HEK293 (cell line): ENCODE measurements at regions not wholly inside any gene's neighbourhood (a gene's known extent, or its start where the extent isn't known, plus 50 kb on each side); places are given as distances from the start of the nearest gene placed in this dataset.

Source experiments
- CTCF ChIA-PET: fragments of 350-600 bp; formaldehyde crosslinking; extraction: SDS; loops from one replicate; lab custom pipeline; 2021; ENCODE audit warnings: antibody characterized with exemption; lab: Yijun Ruan, JAX
- POLR2A ChIA-PET: fragments of 300-600 bp; formaldehyde crosslinking; extraction: SDS; loops from one replicate; lab custom pipeline; 2020; ENCODE audit warnings: antibody characterized with exemption, inconsistent platforms; lab: Yijun Ruan, JAX
- H3K27ac ChIP-seq: fragments of 200-500 bp; sonication (Bioruptor generic); 2 replicates; pipeline ENCODE4 v1.5.1; 2014; ENCODE audit warnings: low read depth, low read length, control low read depth, inconsistent platforms; ENCODE audit errors: extremely low read depth
- H3K36me3 ChIP-seq, 2 experiments: fragments of 200-500 bp in 1 of 2; sonication (Bioruptor generic) in 1 of 2; 1 replicate in 1 of 2; 2 replicates in 1 of 2; pipeline ENCODE4 v1.5.1; 2014 to 2017; ENCODE audit warnings: inconsistent platforms in 2 of 2, low read length in 2 of 2; ENCODE audit not compliant: control insufficient read depth in 2 of 2, insufficient read depth in 1 of 2
- H3K4me1 ChIP-seq: fragments of 200-500 bp; sonication (Bioruptor generic); 2 replicates; pipeline ENCODE4 v1.5.1; 2014; ENCODE audit warnings: mild to moderate bottlenecking, low read length, inconsistent platforms; ENCODE audit not compliant: control insufficient read depth, insufficient read depth
- H3K4me3 ChIP-seq: 2 replicates; pipeline ENCODE4 v1.5.1; 2011; ENCODE audit warnings: low read depth, mild to moderate bottlenecking, control low read depth, low read length, moderate library complexity
- H3K9me3 ChIP-seq: fragments of 200-500 bp; sonication (Bioruptor generic); 2 replicates; pipeline ENCODE4 v1.5.1; 2014; ENCODE audit warnings: low read depth, low read length, inconsistent platforms; ENCODE audit not compliant: control insufficient read depth, insufficient read depth
- BCL11B ChIP-seq: fragments of 450-650 bp; formaldehyde crosslinking; IDR thresholded peaks from 2 replicates; pipeline ENCODE4 v1.5.1; 2016; ENCODE audit warnings: low read depth, missing biosample characterization, missing genetic modification characterization
- GLI4 ChIP-seq: fragments of 450-650 bp; formaldehyde crosslinking; IDR thresholded peaks from 2 replicates; pipeline ENCODE4 v1.5.1; 2016; ENCODE audit warnings: missing biosample characterization, missing genetic modification characterization
- SETDB1 ChIP-seq: IDR thresholded peaks from one replicate; pipeline ENCODE4 v1.6.1; 2017; ENCODE audit warnings: mild to moderate bottlenecking, low read length, moderate library complexity, mixed read lengths; ENCODE audit not compliant: insufficient read length
- WT1 ChIP-seq: fragments of 450-650 bp; formaldehyde crosslinking; IDR thresholded peaks from 2 replicates; pipeline ENCODE4 v1.5.1; 2016; ENCODE audit warnings: missing biosample characterization, missing genetic modification characterization
- ZNF140 ChIP-seq: fragments of 450-650 bp; formaldehyde crosslinking; IDR thresholded peaks from 2 replicates; pipeline ENCODE4 v1.5.1; 2016; ENCODE audit warnings: missing biosample characterization, missing genetic modification characterization
- ZNF211 ChIP-seq: fragments of 450-650 bp; formaldehyde crosslinking; IDR thresholded peaks from 2 replicates; pipeline ENCODE4 v1.5.1; 2016; ENCODE audit warnings: low read depth, missing biosample characterization, missing genetic modification characterization
- ZNF433 ChIP-seq: fragments of 450-650 bp; formaldehyde crosslinking; IDR thresholded peaks from 2 replicates; pipeline ENCODE4 v1.5.1; 2016; ENCODE audit warnings: missing biosample characterization, missing genetic modification characterization, low read depth
- ZNF626 ChIP-seq: fragments of 450-650 bp; sonication (Bioruptor Pico); formaldehyde crosslinking; IDR thresholded peaks from 2 replicates; pipeline ENCODE4 v1.5.1; 2018; ENCODE audit warnings: missing biosample characterization, missing genetic modification characterization, inconsistent platforms
- TF ChIP-seq, protein P1 (sequence below): fragments of 450-650 bp; formaldehyde crosslinking; IDR thresholded peaks from 2 replicates; pipeline ENCODE4 v1.5.1; 2016; ENCODE audit warnings: missing biosample characterization, missing genetic modification characterization
- TF ChIP-seq, protein P2 (sequence below): fragments of 450-650 bp; formaldehyde crosslinking; conservative IDR thresholded peaks from 2 replicates; pipeline ENCODE4 v1.5.1; 2016; ENCODE audit warnings: low read depth, missing biosample characterization, missing genetic modification characterization
- TF ChIP-seq, protein P3 (sequence below): fragments of 450-650 bp; formaldehyde crosslinking; IDR thresholded peaks from 2 replicates; pipeline ENCODE4 v1.5.1; 2017; ENCODE audit warnings: missing biosample characterization, missing genetic modification characterization

DNA sequence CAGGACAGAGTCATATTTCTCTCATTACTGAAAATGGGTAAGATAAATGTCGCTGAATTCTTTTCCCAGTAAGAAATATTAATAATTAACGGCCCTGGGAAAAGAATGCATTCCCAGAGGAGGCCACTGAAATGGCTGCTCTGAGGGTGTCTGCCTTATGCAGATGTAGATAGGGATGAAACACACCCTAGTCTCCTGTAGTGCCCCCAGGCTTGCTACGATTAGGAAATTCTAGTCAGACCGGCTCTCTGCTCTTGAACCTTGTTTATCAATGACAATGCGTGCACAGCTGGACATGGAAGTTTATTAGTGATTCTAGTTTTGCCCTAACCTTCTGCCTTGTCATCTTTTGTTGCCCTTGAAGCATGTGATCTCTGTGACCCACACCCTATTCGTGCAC lies 291.1 kb downstream of the ZNF248 start (continued):
- TF ChIP-seq, protein P1, sequence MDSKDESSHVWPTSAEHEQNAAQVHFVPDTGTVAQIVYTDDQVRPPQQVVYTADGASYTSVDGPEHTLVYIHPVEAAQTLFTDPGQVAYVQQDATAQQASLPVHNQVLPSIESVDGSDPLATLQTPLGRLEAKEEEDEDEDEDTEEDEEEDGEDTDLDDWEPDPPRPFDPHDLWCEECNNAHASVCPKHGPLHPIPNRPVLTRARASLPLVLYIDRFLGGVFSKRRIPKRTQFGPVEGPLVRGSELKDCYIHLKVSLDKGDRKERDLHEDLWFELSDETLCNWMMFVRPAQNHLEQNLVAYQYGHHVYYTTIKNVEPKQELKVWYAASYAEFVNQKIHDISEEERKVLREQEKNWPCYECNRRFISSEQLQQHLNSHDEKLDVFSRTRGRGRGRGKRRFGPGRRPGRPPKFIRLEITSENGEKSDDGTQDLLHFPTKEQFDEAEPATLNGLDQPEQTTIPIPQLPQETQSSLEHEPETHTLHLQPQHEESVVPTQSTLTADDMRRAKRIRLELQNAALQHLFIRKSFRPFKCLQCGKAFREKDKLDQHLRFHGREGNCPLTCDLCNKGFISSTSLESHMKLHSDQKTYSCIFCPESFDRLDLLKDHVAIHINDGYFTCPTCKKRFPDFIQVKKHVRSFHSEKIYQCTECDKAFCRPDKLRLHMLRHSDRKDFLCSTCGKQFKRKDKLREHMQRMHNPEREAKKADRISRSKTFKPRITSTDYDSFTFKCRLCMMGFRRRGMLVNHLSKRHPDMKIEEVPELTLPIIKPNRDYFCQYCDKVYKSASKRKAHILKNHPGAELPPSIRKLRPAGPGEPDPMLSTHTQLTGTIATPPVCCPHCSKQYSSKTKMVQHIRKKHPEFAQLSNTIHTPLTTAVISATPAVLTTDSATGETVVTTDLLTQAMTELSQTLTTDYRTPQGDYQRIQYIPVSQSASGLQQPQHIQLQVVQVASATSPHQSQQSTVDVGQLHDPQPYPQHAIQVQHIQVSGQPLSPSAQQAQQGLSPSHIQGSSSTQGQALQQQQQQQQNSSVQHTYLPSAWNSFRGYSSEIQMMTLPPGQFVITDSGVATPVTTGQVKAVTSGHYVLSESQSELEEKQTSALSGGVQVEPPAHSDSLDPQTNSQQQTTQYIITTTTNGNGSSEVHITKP (tag by site-specific recombination), result no peak
- no peak for TF ChIP-seq ZNF433 (tag by site-specific recombination)
- TF ChIP-seq, protein P2, sequence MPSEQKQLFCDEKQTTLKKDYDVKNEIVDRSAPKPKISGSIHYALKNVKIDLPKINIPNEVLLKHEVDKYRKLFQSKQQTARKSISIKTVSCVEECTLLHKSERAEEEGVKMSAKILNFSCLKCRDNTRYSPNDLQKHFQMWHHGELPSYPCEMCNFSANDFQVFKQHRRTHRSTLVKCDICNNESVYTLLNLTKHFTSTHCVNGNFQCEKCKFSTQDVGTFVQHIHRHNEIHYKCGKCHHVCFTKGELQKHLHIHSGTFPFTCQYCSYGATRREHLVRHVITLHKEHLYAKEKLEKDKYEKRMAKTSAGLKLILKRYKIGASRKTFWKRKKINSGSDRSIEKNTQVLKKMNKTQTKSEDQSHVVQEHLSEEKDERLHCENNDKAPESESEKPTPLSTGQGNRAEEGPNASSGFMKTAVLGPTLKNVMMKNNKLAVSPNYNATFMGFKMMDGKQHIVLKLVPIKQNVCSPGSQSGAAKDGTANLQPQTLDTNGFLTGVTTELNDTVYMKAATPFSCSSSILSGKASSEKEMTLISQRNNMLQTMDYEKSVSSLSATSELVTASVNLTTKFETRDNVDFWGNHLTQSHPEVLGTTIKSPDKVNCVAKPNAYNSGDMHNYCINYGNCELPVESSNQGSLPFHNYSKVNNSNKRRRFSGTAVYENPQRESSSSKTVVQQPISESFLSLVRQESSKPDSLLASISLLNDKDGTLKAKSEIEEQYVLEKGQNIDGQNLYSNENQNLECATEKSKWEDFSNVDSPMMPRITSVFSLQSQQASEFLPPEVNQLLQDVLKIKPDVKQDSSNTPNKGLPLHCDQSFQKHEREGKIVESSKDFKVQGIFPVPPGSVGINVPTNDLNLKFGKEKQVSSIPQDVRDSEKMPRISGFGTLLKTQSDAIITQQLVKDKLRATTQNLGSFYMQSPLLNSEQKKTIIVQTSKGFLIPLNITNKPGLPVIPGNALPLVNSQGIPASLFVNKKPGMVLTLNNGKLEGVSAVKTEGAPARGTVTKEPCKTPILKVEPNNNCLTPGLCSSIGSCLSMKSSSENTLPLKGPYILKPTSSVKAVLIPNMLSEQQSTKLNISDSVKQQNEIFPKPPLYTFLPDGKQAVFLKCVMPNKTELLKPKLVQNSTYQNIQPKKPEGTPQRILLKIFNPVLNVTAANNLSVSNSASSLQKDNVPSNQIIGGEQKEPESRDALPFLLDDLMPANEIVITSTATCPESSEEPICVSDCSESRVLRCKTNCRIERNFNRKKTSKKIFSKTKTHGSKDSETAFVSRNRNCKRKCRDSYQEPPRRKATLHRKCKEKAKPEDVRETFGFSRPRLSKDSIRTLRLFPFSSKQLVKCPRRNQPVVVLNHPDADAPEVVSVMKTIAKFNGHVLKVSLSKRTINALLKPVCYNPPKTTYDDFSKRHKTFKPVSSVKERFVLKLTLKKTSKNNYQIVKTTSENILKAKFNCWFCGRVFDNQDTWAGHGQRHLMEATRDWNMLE (tag by site-specific recombination), result no peak

DNA sequence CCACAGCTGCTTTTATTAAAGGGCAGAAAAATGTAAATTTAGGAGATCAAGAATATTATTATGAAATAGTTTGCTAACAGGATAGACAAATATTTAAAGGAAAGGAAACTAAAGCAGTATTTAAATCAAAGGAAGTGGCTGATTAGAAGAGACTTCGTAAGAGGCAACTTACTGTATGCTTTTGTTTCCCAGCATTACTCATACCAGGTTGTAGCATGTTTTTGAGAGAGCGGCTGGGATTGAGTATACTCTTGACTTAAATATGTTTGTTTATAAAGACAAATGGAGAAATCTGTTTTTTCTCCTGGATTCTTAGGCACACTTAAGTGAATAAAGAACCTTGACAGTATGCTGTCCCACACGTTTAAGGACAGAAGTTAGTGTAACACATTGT lies 293.7 kb downstream of the ZNF248 start:
- TF ChIP-seq BCL11B (no peak), ZNF211 (no peak), ZNF140 (tag by site-specific recombination) (no peak), GLI4 (tag by site-specific recombination) (no peak), WT1 (tag by site-specific recombination) (no peak)
- TF ChIP-seq, protein P3, sequence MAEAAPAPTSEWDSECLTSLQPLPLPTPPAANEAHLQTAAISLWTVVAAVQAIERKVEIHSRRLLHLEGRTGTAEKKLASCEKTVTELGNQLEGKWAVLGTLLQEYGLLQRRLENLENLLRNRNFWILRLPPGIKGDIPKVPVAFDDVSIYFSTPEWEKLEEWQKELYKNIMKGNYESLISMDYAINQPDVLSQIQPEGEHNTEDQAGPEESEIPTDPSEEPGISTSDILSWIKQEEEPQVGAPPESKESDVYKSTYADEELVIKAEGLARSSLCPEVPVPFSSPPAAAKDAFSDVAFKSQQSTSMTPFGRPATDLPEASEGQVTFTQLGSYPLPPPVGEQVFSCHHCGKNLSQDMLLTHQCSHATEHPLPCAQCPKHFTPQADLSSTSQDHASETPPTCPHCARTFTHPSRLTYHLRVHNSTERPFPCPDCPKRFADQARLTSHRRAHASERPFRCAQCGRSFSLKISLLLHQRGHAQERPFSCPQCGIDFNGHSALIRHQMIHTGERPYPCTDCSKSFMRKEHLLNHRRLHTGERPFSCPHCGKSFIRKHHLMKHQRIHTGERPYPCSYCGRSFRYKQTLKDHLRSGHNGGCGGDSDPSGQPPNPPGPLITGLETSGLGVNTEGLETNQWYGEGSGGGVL, result no peak
- no peak overlapping the region for H3K4me3 ChIP-seq
- no peak overlapping the region for H3K27ac ChIP-seq
- no peaks in the 10 kb centered on the region for H3K4me1 ChIP-seq
- POLR2A ChIA-PET, result no interaction called here
- CTCF ChIA-PET, result no interaction called here
- H3K36me3 ChIP-seq, result no peaks in the 10 kb centered on the region
- H3K9me3 ChIP-seq, result no peaks in the 10 kb centered on the region

DNA sequence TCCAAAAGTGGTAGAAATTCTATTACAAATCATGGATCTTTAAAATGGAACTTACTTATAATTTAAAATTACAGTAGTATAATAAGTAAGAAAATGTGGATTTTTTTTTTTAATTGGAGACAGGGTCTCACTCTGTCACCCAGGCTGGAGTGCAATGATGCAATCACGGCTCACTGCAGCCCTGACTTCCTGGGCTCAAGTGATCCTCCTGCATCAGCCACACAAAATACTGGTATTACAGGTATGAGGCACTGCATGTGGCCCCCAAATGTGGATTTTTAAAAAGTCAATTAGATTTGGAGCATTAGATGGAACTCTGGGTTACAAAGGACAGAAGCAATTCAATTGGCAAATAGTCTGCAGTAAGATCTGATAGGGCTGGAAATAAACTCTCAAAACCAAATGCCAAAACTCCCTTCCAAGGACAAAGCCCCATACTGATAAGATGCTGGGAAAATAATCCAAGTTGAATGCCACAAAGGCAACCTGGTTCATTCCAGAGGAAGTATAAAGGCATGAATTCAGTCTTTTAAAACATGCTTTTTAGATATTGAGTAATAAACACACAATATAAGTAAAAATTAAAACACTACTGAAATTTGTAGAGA lies 294.2 kb downstream of the ZNF248 start:
- no peak for TF ChIP-seq SETDB1
- TF ChIP-seq ZNF626 (tag by site-specific recombination), result no peak
- TF ChIP-seq ZNF211, result no peak
- Histone ChIP-seq H3K36me3 (no peaks in the 10 kb centered on the region), H3K4me3 (no peak overlapping the region), H3K9me3 (no peaks in the 10 kb centered on the region), H3K27ac (no peak overlapping the region), H3K4me1 (no peaks in the 10 kb centered on the region)
- CTCF ChIA-PET, result no interaction called here
- POLR2A ChIA-PET, result no interaction called here
